ENCODE measurements at regions not wholly inside any gene's neighbourhood (a gene's known extent, or its start where the extent isn't known, plus 50 kb on each side); places are given as distances from the start of the nearest gene placed in this dataset.

DNA sequence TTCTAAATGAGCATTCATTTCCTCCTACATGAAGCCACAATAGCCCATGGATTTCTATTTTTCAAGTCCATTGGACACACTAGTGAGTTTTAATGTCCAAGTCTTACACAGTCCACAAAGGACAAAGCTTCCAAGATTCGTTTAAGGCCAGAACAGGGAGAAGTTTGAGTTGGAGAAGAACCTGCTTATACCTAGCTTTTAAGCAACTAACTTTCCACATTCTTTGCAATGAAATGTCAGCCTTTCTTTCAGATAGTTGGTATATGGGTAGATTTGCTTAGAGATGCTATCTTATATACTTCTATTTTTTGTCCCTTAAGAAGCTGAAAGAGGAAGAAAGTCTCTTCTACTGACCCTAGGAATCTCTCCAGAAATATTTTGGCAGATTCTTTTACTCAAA, 66.1 kb upstream of the NPAS2 start:
- no peak overlapping the region for H3K4me3 Mint-ChIP-seq
- peaks cover 4% of the 10 kb centered on the region for H3K4me1 Mint-ChIP-seq
- H3K27me3 Mint-ChIP-seq: no peaks in the 10 kb centered on the region
- H3K27ac Mint-ChIP-seq: no peak overlapping the region
- no peaks in the 10 kb centered on the region for H3K9me3 Mint-ChIP-seq
- no peaks in the 10 kb centered on the region for H3K36me3 Mint-ChIP-seq

DNA sequence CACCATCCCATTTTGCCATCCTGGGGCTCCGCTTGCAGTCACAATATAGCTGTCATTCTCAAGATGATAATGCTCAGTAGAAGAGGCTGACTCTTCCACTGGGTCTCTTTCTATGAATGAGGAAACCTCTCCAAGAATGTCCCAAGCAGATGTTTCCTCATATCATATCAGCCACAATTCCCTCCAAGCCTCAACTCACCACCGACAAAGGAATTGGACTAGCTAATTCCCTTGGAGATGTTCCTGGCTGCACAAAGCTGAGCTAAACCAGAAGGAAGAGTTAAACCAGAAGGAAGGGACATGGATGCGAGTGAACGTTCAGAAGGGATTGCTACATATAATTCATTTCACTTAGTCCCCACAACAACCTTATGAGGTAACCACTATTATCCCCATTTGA, 65.0 kb upstream of the NPAS2 start:
- Mint-ChIP-seq H3K27me3 (no peaks in the 10 kb centered on the region), H3K4me1 (peaks cover 4% of the 10 kb centered on the region), H3K4me3 (no peak overlapping the region), H3K9me3 (no peaks in the 10 kb centered on the region), H3K36me3 (no peaks in the 10 kb centered on the region), H3K27ac (no peak overlapping the region)

DNA sequence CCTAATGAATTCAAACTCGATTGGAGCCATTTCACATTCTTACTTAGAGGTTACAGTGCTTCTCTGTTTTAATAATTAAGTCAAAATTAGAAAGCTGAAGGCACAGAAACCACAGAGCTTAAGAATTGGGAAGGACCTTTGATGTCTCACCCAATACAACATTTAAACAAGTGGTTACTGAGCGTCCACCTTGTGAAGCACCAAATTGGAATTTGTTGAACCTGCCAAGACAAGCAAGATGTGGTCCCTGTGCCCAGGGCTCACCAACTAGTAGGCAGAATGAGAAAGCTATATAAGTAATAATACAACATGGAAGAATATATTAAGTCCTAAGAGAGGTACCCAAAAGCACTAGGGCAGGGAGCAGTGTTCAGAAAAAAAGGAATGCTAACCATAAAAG, 64.5 kb upstream of the NPAS2 start:
- Mint-ChIP-seq H3K4me3 (no peak overlapping the region), H3K27me3 (no peaks in the 10 kb centered on the region), H3K9me3 (no peaks in the 10 kb centered on the region), H3K4me1 (peaks cover 4% of the 10 kb centered on the region), H3K27ac (no peak overlapping the region), H3K36me3 (no peaks in the 10 kb centered on the region)

DNA sequence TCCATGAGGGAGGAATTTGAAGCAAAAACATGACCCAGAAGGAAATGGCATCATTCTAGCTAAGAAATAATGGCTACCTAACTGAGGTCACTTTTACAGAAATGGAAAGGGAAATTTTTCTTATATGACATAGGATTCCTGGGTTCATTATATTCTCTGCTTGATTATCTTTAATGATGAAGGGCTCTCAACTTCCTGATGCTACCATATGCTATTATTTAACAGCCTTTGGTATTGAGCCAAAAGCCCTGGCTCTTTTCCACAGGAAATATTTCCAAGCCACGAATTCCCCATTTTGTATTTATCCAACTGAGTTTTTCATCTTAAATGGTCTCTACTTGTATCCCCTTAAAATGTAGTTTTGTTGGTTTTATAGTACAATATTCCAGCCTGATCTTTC, 63.2 kb upstream of the NPAS2 start:
- Mint-ChIP-seq H3K27me3 (no peaks in the 10 kb centered on the region), H3K4me1 (peaks cover 4% of the 10 kb centered on the region), H3K27ac (no peak overlapping the region), H3K9me3 (no peaks in the 10 kb centered on the region), H3K4me3 (no peak overlapping the region), H3K36me3 (no peaks in the 10 kb centered on the region)

DNA sequence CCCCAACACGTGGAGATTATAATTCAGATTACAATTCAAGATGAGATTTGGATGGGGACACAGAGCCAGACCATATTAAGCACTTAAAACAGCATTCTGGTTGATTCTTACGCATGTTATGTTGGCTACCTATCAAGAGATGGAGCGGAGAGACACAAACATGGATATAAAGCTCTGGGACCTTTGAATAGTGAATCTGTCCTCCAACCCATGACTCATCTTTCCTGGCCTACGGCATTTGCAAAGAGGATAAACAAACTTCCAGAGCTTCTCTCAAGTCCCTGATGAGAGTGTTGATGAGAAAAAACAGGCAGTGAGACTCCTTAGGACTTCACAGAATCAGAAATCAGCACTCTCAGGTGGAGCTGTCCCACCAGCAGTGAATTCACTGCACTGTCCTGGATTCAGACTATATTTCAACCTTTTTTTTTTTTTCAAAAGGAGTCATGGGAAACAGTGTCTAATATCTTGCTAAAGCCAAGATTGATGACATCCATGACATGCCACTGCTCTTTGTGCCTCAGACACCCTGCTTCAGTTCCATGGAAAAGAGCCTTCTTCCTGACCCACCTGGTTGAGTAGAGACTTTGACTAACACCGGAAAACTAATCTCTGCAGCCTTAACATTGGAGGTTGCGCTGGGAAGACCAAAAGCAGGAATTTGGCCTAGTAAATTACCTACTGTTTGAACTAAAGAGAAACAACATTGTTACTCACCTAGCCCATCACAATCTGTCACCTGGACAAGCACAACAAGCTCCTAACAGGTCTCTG, 62.1 kb upstream of the NPAS2 start:
- Mint-ChIP-seq H3K9me3 (no peaks in the 10 kb centered on the region), H3K4me3 (no peak overlapping the region)

DNA sequence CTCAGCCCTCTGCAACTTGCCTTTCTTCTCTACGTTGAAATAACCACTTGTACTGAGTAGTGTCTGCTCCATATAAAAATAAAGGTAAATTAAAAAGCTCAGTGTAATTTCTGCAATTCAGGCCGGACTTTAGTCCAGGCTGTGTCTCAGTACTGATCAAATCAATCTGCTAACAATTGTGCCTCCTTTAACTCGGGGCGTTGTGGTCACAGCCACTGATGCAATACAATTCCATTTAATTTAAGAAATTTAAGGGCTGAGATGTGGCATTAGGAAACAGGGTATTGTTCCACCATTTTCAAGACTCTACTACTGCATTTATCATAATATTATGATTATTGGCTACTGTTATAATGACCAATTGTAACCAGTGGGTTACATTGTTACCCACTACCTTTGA, 60.0 kb upstream of the NPAS2 start:
- H3K9me3 Mint-ChIP-seq: no peaks in the 10 kb centered on the region
- H3K4me3 Mint-ChIP-seq: no peak overlapping the region
- no peaks in the 10 kb centered on the region for H3K27me3 Mint-ChIP-seq
- H3K4me1 Mint-ChIP-seq: no peaks in the 10 kb centered on the region
- no peaks in the 10 kb centered on the region for H3K36me3 Mint-ChIP-seq
- no peak overlapping the region for H3K27ac Mint-ChIP-seq

More for the DNA sequence above, 62.1 kb upstream of the NPAS2 start:
- Mint-ChIP-seq H3K36me3 (no peaks in the 10 kb centered on the region), H3K4me1 (no peaks in the 10 kb centered on the region), H3K27ac (no peak overlapping the region), H3K27me3 (no peaks in the 10 kb centered on the region)

DNA sequence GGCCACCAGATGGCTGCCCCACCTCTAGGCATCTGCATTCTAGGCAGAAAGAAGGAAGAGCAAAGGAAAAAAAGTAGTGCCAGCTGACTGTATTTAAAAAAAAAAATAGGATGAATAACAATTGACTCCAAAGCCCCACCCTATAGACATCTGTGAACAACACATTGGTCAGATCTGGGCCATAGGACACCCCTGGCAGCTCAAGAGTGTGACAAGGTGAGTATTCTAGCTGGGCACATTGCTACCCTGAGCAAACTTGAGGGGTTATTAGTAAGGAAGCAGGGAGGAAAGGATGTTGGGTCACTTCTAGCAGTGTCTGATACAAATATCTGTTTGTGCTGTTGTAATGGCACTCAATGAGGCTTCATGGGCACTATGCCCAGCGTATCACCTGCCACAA, 58.6 kb upstream of the NPAS2 start:
- no peak overlapping the region for H3K4me3 Mint-ChIP-seq
- no peaks in the 10 kb centered on the region for H3K4me1 Mint-ChIP-seq
- H3K27ac Mint-ChIP-seq: no peak overlapping the region
- H3K36me3 Mint-ChIP-seq: no peaks in the 10 kb centered on the region
- H3K27me3 Mint-ChIP-seq: no peaks in the 10 kb centered on the region
- no peaks in the 10 kb centered on the region for H3K9me3 Mint-ChIP-seq

DNA sequence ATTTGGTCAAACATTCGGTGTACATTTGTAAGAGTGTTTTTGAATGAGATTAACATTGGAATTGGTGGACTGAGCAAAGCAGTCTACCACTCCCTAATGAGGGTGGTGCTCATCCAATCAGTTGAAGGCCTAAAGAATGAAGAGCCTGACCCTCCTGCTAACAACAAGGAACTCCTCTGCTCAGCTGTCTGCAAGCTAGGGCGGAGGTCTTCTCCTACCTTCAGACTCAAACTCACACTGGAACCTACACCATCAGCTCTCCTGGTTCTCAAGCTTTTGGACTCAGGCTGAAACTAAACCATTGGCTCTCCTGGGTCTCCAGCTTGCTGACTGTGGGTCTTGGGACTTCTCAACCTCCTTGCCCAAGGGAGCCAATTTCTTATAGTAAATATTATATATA, 55.5 kb upstream of the NPAS2 start:
- Mint-ChIP-seq H3K9me3 (no peaks in the 10 kb centered on the region), H3K4me1 (no peaks in the 10 kb centered on the region), H3K27ac (no peak overlapping the region), H3K36me3 (no peaks in the 10 kb centered on the region), H3K27me3 (peaks cover 1% of the 10 kb centered on the region), H3K4me3 (no peak overlapping the region)

DNA sequence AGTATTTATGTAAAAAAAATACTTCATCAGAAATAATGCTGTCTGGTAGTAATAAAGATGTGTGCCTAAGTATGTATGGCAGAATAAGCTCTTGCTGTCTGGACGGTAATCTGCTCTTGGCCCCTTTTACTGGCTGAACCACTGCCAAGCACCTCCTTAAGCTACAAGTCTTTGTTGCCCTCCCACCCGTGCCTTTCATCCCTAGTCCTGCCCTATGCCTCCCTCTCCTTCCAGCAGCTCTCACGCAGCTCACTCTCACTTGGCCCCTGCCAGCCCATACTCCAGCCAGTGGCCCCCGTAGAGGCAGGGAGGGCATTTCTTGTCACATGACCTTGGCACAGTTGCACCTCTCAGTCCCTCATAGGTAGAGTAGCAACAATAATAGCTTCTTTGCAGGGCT, 54.5 kb upstream of the NPAS2 start:
- Mint-ChIP-seq H3K9me3 (no peaks in the 10 kb centered on the region), H3K27ac (no peak overlapping the region), H3K36me3 (no peaks in the 10 kb centered on the region), H3K27me3 (peaks cover 1% of the 10 kb centered on the region), H3K4me3 (no peak overlapping the region), H3K4me1 (no peaks in the 10 kb centered on the region)

DNA sequence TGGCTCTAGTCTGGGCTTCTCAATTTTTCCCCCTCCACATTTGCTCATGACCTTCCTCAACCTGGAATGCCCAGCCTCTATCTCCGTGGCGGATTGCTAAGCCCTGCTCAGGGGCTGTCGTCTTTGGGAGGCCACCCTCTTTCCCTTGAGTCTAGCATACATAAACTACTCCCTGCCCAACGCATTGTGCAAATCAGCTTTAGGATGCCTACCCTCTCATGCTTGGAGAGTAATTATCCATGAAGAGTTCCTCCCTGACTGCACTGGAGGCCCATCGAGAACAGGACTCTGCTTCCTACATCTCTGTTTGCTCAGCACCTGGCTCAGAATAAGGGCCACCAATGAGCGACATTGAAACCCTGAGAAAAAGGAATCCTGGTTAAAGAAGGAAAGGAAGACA, 53.7 kb upstream of the NPAS2 start:
- peaks cover 1% of the 10 kb centered on the region for H3K27me3 Mint-ChIP-seq
- no peak overlapping the region for H3K4me3 Mint-ChIP-seq
- no peaks in the 10 kb centered on the region for H3K4me1 Mint-ChIP-seq
- H3K27ac Mint-ChIP-seq: no peak overlapping the region
- no peaks in the 10 kb centered on the region for H3K36me3 Mint-ChIP-seq
- H3K9me3 Mint-ChIP-seq: no peaks in the 10 kb centered on the region

DNA sequence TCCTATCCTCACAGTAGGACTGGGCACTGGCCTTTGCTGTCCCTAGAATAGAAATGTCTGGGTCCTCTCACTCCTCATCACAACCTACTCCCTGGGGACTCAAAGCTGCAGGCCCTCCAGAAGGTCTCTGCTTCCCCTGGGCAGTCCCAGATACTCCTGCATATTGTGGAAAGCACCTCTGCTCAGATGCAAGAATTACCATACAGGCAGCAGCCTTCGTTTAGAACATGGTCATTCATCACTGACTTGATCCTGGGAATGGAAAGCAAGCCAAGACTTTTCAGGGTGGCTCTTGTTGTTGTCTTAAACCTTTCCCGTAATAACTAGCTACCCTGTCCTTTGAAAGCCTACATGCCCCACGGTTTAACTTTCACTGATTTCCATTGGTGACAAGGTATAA, 53.1 kb upstream of the NPAS2 start:
- Mint-ChIP-seq H3K36me3 (no peaks in the 10 kb centered on the region), H3K4me3 (no peak overlapping the region), H3K4me1 (no peaks in the 10 kb centered on the region), H3K9me3 (no peaks in the 10 kb centered on the region), H3K27me3 (peaks cover 1% of the 10 kb centered on the region), H3K27ac (no peak overlapping the region)

DNA sequence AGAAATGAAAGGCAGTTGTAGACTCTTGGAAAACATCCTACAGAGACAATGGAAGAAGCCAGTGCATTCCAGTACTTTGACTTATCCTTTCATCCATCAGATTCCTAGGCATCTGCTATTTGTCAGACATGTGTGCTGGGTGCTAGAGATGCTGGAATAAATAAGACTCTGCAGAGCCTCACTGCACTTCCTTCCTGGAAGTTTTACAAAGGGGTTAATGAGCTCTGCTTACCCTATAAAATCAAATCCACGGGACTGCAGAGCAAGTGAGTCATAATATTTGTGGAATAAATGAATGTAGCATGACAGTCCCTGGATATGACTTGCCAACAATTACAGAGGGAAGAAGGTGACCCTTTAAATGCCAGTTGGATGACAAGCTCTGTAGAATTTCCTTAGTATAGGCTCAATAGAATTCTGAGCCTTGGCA, 52.7 kb upstream of the NPAS2 start:
- Mint-ChIP-seq H3K4me3 (no peak overlapping the region), H3K9me3 (no peaks in the 10 kb centered on the region), H3K36me3 (no peaks in the 10 kb centered on the region), H3K4me1 (no peaks in the 10 kb centered on the region), H3K27ac (no peak overlapping the region), H3K27me3 (peaks cover 1% of the 10 kb centered on the region)

DNA sequence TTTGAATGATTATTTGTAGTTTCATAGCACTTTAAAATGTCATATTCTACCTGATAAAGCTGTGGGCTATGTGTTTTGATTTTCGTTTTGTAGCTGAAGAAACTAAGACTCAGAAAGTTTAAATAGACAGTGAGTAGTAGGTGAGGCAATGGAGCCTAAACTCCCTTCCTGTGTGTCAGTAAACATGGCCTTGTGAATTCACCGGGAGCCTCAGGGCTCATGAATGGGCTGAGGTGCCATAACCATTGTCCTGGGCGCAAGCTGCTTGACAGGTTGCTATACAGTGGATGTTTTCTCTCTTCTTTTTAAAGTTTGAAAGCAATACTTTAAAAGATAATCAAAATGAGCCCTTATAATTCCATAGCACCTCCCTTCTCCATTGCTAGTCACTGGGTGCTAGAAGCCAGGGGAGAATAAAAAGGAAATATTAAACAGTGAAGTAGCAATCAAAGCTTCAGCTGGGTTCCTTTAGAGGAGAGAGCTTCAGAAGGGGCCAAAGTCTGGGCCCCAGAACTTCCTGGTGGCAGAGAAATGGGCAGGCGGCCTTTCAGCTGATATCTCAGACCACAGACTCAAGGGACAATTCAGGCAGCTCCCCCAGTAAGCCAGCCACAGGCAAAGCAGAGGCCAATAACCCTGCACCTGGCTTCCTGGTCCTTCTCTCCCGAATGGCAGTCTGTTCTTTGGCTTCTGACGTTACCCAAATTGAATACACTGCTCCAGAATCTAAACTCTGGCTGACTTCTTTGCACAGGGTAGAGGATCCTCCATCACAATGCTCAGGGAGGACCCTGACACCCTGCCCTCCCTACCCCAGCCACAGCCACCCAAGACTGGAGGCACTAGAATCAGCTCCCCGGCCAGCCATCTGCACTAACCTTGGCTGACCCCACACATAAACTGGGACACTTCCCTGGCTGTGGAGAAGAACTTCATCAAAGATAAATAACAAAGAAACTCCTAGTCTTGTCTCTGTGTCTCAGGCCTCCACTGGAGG, 51.8 kb upstream of the NPAS2 start:
- no peaks in the 10 kb centered on the region for H3K9me3 Mint-ChIP-seq
- H3K27me3 Mint-ChIP-seq: peaks cover 1% of the 10 kb centered on the region
- H3K4me1 Mint-ChIP-seq: no peaks in the 10 kb centered on the region
- no peaks in the 10 kb centered on the region for H3K36me3 Mint-ChIP-seq
- no peak overlapping the region for H3K4me3 Mint-ChIP-seq
- H3K27ac Mint-ChIP-seq: no peak overlapping the region

All from activated naive CD4-positive, alpha-beta T cell treated with anti-CD3 and anti-CD28 coated beads, Interleukin-2, amount 50 U/mL, for 24 hours (primary cell).